ENCODE measurements at regions not wholly inside any gene's neighbourhood (a gene's known extent, or its start where the extent isn't known, plus 50 kb on each side); places are given as distances from the start of the nearest gene placed in this dataset.

GRCh38 chr1:104435255-104435654 lies 685.6 kb downstream of the AMY1C start:
- TF ChIP-seq CTCF (IDR thresholded peaks at IDR 0.05) (no peak), POLR2A (IDR thresholded peaks at IDR 0.05) (no peak)

All from testis (tissue), 2 donors.